Glomerular endothelial cell (primary cell): ENCODE measurements at regions not wholly inside any gene's neighbourhood (a gene's known extent, or its start where the extent isn't known, plus 50 kb on each side); places are given as distances from the start of the nearest gene placed in this dataset.
"Not testable (repeated sequence)": the region's sequence is repeated elsewhere in the genome, so short reads cannot be mapped to it uniquely, and the experiment has no call there.

ENCODE experiments used
- DNase-seq: peaks from one replicate; pipeline ENCODE4 v3.0.0-alpha.2; 2011; ENCODE audit warnings: low read depth, low spot score; ENCODE audit errors: extremely low read depth

GRCh38 chr21:27333096-27333495 is 366.2 kb upstream of the ADAMTS5 start:
- no peak for DNase-seq

- no peak for DNase-seq
Measured at GRCh38 chr21:27329255-27329851, 362.5 kb upstream of the ADAMTS5 start.

GRCh38 chr21:27326301-27326700 is 359.4 kb upstream of the ADAMTS5 start:
- no peak for DNase-seq

DNA sequence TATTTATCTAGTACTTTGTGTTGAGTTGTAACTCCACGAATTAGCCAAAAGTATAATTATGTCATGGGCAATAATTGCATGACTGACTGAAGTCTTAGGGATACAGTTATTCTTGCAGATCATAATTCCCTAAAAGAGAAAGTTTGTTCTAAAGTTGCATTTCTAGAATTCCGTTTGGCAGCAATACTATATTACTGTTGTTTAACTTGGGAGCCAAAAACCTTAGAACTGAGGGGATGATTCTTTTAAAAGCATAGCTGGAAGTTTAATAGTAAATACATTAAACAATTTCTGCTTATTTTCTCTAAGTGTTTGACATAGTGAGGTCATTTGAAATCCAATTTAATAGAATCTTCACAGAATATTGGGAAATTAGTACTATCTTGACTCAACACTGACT is 356.4 kb upstream of the ADAMTS5 start:
- no peak for DNase-seq

DNA sequence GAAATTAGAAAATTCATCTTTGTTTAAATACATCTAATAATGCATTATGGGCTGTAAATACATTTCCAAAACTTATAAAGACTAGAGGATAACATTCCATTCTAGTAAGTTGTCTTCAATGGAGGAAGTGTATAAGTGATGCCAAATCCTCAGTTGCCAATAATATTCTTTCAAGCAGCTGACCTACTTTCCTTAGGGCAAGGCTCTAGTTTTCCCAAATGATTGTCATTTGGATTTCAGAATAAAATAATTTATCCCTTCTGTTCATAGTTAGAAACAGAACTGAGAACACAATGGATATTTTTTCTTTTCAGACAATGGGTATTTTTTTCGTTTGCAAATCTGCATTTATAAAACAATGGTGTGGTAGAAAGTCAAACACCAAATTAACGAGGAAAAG is 354.9 kb upstream of the ADAMTS5 start:
- DNase-seq: no peak

DNA sequence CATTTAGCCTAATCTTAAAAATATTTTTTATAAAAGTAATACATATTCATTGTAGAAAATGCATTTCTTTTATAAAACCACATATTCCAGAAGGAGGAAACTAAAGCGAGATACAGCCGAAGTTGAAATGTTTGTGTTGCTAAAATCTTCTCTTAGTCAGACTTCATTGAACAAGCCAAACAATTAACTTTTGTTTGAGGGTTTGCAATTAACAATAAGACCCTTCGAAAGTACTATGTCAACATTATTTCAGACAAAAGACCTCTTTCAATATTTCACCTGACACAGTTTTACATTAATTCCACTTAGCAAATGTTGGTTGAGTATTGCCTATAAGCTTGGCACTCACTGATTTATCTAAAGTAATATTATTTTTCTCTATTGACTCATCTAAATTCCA is 354.0 kb upstream of the ADAMTS5 start:
- DNase-seq: no peak

DNA sequence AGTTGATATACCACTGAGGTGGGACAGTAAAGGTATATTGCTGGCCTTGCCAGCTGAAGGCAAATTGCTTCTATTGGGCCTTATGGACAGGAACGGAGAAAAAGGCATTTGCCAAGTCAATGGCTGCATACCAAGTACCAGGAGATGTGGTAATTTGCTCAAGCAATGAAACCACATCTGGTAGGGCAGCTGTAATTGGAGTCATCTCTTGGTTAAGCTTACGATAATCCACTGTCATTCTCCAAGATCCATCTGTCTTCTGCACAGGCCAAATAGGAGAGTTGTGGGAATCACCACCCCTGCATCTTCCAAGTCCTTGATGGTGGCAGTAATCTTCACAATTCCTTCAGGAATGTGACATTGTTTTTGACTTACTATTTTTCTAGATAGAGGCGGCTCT is 350.7 kb upstream of the ADAMTS5 start:
- not testable (repeated sequence) for DNase-seq

- DNase-seq: no peak
Measured at GRCh38 chr21:27315373-27315772, 348.5 kb upstream of the ADAMTS5 start.

- no peak for DNase-seq
Measured at GRCh38 chr21:27314131-27314530, 347.2 kb upstream of the ADAMTS5 start.

DNA sequence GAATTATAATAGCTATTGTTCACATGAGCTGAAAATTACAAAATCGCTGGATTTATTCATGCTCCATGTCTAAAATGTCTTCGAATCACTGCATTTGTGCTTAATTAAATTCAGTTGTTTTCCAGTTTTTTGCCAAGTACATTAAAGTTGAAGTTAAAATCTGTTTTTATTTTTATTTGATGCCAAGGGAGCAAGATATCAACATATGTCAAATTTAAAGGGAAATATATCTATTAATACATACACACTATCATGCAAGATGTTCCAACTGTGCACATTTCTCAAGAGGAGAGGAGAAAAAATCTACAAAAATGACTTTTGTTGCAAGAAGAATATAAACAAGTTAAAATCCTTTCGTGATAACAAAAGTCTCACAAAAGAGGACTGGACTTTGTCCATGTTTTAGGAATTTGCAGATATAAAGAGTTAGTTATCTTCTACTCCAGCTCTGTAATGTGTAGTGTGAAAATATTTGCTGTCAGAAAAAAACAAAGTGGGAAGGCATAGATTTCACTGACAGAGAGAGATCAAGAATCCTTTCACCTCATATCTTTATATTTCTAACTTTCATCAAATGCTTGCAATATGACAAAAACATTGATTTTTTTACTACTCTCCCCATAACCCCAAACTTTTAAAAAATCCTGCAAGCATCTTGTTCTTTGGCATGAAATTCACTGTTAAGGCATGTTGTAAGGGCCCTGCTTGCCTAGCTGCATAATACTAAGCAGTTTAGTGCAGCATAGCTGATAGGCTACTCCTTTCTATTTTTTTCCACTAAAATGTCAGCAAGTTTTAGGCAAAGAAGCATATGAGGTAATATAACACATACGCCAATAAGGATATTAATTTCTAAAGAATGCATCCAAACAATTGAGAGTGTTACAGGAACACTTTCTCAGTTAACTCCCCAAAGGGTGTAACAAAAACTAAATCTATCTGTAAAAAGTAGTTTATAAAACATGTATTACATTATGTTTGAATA is 340.2 kb upstream of the ADAMTS5 start:
- no peak for DNase-seq

DNA sequence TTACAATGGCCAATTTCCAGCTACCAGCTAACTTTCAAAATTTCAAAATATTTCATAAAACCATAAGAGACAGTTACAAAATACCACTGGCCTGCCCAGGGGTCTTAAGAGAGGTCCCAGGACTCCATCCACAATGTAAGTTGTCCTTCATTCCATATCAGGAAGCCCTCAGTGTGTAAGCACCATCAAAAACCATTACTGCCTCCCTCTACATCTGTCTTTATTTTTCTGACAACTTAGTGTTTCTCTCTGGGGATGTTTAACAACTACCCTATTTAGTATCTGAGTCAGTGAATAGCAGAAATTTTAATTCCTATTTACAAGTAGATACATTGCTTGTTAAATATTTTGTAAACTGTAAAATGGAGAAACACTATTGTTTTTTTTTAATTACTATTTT is 339.3 kb upstream of the ADAMTS5 start:
- DNase-seq: no peak

DNA sequence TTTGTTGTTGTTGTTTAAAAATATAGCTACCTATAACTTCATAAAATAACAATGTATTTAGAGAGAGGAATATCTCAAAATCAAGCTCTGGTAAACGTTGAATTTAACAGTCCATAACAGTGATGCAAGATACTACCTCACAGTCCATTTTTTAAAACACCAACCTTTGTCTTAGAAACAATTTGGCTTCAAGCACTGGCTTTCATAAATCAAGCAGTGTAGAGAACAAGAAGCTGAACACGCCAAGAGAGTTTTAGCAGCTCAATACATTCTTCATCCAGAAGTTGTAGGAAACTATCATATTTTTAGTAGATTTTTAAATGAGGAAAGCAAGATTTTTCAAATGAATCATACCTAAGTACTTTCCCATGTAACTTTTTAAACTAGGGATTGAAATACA is 334.3 kb upstream of the ADAMTS5 start:
- DNase-seq: no peak

GRCh38 chr21:27300770-27301169 is 333.9 kb upstream of the ADAMTS5 start:
- DNase-seq: no peak

DNA sequence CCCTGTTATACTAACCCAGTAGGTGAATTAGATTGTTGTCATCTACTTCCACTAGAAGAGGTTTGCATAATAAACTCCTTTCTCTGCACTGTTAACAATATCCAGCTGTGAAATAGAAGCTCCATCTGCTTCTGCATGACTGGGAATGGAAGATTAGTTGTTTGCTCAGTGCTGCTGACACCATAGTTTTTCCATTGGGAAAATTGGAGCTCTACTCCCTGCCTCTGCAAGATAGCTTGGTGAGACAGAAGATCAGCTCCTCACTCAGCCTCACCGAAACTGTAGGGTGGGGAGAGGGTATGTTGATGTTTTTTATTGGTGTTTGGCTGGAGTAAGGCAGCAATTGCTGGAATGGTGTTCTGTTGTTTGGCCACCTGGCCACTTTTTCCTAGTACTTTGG is 331.6 kb upstream of the ADAMTS5 start:
- no peak for DNase-seq

DNA sequence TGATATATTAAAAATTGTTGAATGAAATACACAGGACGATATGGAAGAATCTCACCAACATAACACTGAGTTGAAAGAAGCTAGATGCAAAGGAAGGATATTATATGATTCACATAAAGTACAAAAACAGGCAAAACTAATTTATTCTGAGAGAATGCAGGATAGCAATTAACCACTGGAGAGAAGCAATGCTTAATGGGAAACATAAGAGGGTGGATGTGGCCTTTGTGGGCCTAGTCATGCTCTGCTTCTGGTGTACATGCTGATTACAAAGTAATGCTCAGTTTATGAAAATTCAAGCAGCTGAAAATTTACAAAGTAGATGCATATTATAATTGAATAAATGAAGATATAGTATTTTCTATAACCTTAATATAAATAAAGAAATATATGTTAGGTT is 326.4 kb upstream of the ADAMTS5 start:
- DNase-seq: no peak

GRCh38 chr21:27292783-27293182 is 325.9 kb upstream of the ADAMTS5 start:
- no peak for DNase-seq

- DNase-seq: no peak
Measured at GRCh38 chr21:27292229-27292628, 325.3 kb upstream of the ADAMTS5 start.

- DNase-seq: no peak
Measured at GRCh38 chr21:27291006-27291405, 324.1 kb upstream of the ADAMTS5 start.

DNA sequence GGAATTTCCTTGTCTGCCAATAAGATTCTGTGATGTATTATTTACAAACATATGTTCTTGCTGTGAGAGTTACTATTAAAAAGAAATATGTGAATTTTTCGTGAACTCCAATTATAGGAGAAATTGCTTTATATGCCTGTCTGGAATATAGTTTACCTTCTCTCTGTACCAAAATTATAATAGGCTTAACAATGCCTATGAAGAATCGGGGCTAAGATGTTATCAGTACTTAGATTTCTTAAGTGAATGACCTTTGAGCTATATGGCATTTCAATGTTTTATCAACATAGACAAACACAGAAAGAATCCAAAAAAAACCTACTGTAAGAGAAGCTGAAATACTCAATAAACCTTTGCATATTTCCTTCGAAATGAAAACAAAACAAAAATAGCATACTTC is 323.1 kb upstream of the ADAMTS5 start:
- no peak for DNase-seq

- no peak for DNase-seq
Measured at GRCh38 chr21:27286760-27287159, 319.9 kb upstream of the ADAMTS5 start.

- no peak for DNase-seq
Measured at GRCh38 chr21:27277110-27277509, 310.2 kb upstream of the ADAMTS5 start.

DNA sequence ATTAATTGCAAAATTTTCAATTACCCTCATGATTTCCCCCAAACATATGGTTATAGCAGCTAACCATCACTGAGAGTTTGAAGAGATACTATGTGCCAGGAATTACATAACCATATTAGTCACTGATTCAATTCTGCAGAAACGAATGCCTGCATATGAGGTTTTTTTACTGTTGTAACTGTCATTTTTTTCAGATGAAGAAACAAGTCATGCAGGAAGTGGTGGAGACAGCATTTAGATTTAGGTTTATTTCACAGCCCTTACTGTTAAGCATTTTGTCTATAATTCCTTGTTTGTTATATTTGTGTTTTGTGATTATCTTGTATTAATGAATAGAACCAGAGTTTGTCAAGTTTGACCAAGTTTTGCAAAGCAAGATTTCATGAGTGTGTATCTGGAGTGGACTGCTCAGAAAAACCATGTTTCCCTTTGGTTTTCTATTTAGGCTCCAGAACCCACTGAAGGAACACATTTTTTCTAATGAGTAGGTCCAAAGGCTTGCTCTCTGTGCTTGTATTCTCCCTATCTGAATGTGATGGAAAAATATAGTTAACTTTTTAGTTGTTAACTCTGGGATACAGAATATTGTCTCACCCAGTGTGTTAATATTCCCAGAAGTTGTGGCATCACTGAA is 308.5 kb upstream of the ADAMTS5 start:
- DNase-seq: no peak
